ENCODE measurements at regions not wholly inside any gene's neighbourhood (a gene's known extent, or its start where the extent isn't known, plus 50 kb on each side); places are given as distances from the start of the nearest gene placed in this dataset.

- Histone ChIP-seq H3K27me3 (no peaks in the 10 kb centered on the region), H3K9me3 (no peaks in the 10 kb centered on the region), H3K36me3 (no peaks in the 10 kb centered on the region), H3K4me3 (no peak overlapping the region), H3K27ac (no peak overlapping the region), H3K4me1 (no peaks in the 10 kb centered on the region)
- no peak for TF ChIP-seq CTCF (IDR thresholded peaks at IDR 0.05)
- TF ChIP-seq POLR2A (IDR thresholded peaks at IDR 0.05): no peak
- no peak for TF ChIP-seq EP300 (IDR thresholded peaks at IDR 0.05)
- WGBS, 2 donors: 42 to 53% methylated on average over 1 of the region's 1 CpG
- no peak for DNase-seq (ENCODE audit: low spot score in 2 of 2)
Observed at GRCh38 chr5:141735823-141736222, 53.8 kb upstream of the ARAP3 start.

GRCh38 chr5:141734501-141735229, 52.6 kb upstream of the ARAP3 start:
- Histone ChIP-seq H3K36me3 (no peaks in the 10 kb centered on the region), H3K4me3 (no peak overlapping the region), H3K4me1 (no peaks in the 10 kb centered on the region), H3K9me3 (no peaks in the 10 kb centered on the region), H3K27me3 (no peaks in the 10 kb centered on the region), H3K27ac (no peak overlapping the region)
- 48 to 50% methylated on average over 4 of the region's 4 CpGs for WGBS, 2 donors
- no peak for DNase-seq (ENCODE audit: low spot score in 2 of 2)
- TF ChIP-seq CTCF (IDR thresholded peaks at IDR 0.05) (no peak), POLR2A (IDR thresholded peaks at IDR 0.05) (no peak), EP300 (IDR thresholded peaks at IDR 0.05) (no peak)

DNA sequence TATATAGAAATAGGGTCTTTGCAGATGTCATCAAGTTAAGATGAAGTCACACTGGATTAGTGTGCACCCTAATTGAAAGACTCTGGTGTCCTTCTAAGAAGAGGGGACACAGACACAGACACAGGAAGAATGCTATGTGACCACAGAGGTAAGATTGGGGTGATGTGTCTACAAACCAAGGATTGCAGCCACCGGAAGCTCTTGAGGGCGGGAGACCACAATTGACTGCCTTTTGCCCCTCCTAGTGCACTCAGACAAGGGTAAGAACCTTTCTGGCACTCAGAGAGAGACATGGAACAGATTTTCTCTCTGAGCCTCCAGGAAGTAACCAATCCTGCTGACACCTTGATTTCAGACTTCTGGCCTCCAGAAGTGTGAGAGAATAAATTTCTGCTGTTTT, 51.2 kb upstream of the ARAP3 start:
- Histone ChIP-seq H3K36me3 (no peaks in the 10 kb centered on the region), H3K27me3 (no peaks in the 10 kb centered on the region), H3K27ac (no peak overlapping the region), H3K4me3 (no peak overlapping the region), H3K4me1 (no peaks in the 10 kb centered on the region), H3K9me3 (no peaks in the 10 kb centered on the region)
- 73 to 86% methylated on average over 2 of the region's 2 CpGs for WGBS, 2 donors
- no peak for DNase-seq (ENCODE audit: low spot score in 2 of 2)
- TF ChIP-seq CTCF (IDR thresholded peaks at IDR 0.05) (no peak), POLR2A (IDR thresholded peaks at IDR 0.05) (no peak), EP300 (IDR thresholded peaks at IDR 0.05) (no peak)

GRCh38 chr5:141732417-141732816, 50.4 kb upstream of the ARAP3 start:
- TF ChIP-seq CTCF (IDR thresholded peaks at IDR 0.05): no peak
- no peak for TF ChIP-seq EP300 (IDR thresholded peaks at IDR 0.05)
- TF ChIP-seq POLR2A (IDR thresholded peaks at IDR 0.05): no peak
- Histone ChIP-seq H3K36me3 (no peaks in the 10 kb centered on the region), H3K9me3 (no peaks in the 10 kb centered on the region), H3K4me1 (no peaks in the 10 kb centered on the region), H3K4me3 (no peak overlapping the region), H3K27ac (no peak overlapping the region), H3K27me3 (no peaks in the 10 kb centered on the region)
- no peak for DNase-seq (ENCODE audit: low spot score in 2 of 2)

All from tibial nerve (tissue), 4 donors.